Cerebellar cortex (tissue), 1 donor: ENCODE measurements at regions not wholly inside any gene's neighbourhood (a gene's known extent, or its start where the extent isn't known, plus 50 kb on each side); places are given as distances from the start of the nearest gene placed in this dataset.

Experiments
- DNase-seq: peaks from one replicate; pipeline ENCODE4 v3.0.0-alpha.2; 2015; ENCODE audit warnings: low spot score

DNA sequence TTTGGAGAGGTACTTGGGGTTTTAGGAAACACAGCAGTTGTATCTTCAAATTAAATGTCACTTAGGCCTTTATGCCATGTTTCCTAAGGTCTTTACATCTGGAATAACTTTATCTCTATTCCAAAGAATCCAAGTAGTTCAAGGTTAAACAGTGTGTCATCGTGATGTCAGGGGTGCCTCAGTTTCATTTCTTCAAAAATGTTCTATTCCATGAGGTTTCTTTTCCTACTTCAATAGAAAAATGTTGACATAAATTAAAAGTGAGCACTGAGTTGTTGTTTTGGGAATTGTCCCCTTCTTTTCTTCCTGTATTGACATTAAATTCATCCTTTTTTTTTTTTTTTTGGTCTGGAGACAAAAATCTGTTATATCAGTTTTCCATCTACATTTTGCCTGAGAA, 160.6 kb upstream of the C21orf91 start:
- no peak for DNase-seq

DNA sequence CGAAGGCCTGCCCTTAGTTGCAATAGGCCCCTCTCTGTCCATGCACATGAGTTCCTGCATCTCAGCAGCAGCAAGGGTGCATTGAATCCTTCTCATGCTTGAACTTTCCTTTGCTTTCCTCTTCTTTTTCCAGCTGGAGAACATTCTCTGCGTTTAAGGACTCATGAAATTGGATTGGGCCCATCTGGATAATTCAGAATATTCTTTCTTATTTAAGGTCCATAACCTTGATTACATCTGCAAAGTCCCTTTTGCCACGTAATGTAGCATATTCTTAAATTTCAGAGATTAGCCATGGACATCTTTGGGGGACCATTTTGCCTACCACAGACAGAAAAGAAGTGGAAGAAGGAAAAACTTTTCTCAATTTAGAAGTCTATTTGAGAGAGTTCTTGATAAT, 159.7 kb upstream of the C21orf91 start:
- no peak for DNase-seq

DNA sequence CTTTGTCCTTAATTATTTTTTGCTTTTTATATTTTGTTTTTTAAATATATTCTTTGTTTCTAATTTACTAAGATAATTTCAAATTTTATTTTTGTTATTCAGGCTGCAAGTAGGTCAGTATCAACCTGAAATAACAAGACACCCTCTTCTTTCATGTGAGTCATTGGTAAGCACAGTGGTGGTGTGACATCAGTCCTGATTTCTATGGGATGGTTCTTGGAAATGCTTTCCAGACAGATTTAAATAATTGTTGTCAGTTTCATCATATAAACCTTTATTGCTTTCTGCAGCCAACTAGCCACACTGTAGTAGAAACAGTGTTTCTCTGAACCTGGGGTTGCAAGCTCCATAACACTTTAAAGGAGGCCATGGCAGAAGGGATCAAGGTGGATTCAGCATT, 157.5 kb upstream of the C21orf91 start:
- no peak for DNase-seq

DNA sequence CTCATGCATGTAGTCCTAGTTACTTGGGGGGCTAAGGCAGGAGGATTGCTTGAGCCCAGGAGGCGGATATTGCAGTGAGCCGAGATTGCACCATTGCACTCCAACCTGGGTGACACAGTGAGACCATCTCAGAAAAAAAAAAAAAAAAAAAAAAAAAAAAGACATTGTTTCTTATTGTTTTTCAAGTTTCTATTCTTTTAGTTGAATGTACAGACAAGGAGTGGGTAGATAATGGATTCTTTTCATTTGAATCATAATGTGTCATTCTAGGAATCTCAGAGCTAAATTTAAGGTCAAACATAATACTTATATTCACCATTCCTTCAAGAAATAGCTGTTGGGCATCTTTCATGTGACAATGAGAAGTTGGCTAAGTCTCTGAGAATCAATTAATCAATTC, 157.0 kb upstream of the C21orf91 start:
- DNase-seq, result no peak

DNA sequence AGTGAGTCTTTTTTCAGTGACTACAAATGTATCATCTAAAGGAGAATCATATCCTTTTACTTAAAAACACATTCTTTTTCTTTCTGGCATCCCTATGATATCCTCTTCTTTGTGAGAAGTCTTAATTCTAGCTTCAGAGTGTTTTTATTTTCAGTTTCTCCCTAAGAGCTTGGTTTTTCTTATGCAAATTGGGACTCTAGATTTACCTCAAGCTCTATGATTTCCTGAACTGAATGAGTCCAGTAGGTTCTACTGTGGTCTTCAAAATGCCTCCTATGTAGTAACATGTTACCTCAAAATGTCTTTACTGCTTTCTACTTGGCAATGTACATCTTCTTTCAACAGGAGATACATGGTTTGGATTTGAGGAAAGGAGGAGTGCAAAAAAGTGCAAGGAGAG, 148.2 kb upstream of the C21orf91 start:
- DNase-seq, result no peak

DNA sequence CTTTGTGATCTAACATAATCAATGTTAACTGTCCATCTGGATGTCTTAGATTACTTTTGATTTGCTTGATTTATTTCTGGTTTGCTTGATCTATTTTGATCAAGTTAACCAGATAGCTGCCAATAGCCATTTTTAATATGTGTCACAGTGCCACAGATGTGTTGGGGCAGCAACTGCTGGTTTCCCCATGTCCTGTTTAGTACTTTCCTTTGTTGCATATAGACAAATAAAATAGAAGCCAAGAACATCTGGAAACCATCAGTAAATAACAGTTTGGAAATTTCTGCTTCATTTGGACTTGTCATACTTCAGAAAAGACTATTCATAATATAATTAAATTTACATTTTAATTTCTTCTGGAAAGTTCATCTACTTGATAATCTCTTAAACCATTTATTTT, 145.6 kb upstream of the C21orf91 start:
- no peak for DNase-seq

DNA sequence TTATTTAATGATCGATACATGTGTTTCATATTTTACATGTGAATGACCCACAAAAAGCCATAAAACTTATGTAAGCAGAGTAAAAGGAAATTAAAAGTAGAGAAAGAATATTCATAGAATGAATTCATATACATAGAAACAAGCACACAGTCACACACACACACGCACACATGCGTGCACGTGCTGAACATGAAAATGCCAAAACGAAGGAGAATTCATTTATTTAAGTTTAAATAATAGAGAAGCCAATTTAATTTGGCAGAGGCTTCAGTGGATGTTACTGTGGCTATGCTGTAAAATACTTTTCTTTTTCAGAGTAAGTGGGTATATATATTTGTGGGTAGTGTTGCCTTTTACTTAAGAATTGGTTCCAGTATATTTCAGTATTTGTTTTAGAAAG, 145.0 kb upstream of the C21orf91 start:
- no peak for DNase-seq

DNA sequence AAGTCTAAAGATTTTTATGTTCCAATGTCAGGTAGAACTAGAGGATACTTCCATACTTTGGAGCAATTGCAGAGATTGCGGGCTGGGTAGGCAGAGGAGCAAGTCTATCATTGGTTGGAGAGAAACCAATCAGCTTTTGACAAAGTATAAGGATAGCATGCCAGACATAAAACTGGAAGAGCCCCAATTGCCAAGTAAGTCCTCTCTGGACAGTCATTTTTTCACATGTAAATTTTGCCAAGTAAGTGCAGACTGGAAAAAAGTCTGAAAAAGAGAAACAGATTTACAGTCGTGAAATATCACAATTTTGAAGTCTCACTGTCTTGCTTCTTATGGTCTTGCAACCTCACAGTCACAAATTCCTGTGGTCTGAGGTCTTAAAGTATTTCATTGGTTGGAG, 131.4 kb upstream of the C21orf91 start:
- no peak for DNase-seq

DNA sequence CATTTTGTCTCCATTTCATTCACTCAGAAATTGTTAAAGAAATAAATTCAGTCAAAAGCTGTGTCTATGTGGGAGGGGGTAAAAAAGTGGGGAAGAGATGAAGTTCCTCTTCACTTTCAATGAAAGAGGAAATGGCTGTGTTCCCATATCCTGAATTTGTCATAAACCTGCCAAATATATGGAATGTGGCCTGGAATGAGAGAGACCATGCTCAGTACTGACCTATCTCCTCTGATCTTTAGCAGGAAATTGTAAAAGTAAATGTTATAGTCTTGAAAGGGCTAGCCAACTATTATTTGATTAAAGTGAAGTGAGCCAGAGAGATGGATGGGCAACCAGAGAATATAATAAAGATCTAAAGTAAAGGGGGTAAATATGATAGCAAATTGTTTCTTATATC, 130.3 kb upstream of the C21orf91 start:
- DNase-seq, result no peak

DNA sequence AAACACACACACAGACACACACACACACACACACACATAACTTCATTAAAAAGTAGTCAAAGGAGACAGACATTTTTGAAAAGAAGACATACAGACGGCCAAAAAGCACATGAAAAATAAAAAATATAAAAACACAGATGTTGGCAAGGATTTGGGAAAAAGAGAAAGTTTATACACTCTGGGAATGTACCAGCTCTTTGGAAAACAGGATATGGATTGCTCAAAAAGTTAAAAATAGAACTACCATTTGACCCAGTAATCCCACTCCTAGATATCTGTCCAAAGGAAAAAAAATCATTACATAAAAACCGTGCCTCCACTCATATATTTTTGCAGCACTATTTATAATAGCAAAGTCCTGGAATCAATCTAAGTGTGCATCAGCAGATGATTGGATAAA, 128.4 kb upstream of the C21orf91 start:
- DNase-seq, result no peak

DNA sequence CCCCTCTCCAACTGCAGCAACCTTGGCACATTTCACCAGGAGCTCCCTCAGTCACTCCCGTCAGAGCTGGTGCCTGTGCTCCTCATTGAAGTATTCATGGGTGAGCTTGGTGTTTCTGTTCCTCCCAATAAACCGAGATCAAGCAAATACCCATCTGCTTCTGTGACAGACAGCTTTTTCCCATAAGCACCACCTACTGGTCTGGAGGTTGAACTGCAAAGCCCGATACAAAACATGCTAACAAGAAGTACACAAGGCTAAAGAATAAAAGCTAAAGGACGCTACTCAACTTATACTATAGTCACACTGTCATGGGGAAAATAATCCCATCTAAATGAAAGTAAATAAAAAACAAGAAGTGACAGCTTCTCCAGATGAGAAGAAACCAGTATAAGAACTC, 111.9 kb upstream of the C21orf91 start:
- DNase-seq, result no peak

DNA sequence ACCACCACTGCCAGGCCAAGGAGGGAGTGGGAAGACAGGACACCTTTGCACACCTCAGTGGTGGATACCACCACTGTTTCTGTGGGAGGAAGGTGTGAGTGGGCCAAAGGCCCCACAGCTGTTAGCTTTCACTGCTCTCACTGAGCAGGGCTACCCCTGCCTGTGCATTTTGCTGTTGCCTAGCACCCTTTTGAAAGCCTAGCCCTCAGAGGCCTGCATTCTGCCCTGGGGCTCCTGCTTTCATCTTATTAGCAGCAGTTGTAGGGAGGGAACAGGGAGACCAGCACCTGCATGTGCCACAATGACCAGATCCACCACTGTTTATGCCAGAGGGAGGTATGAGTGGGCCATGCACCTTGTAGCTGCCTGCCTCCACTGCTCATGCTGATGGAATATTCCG, 110.9 kb upstream of the C21orf91 start:
- no peak for DNase-seq

DNA sequence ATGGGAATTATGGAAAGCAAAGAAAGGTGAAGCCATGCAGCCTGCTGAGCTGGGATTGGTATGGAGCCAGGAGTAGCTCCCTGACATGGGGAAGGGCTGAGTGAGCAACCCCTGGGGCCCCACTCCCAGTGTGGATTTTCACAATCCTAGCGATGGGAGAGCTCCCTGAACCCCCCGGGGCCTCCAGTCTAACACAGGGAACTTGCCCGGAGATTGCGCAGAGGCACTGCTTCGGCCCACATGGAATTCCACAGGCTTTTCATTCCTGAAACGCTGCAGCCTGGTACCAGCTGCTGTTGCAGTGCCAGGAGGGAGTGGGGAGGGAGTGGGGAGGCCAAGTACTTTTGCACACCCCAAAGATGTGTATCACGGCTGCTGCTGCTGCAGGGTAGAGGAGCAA, 110.4 kb upstream of the C21orf91 start:
- DNase-seq, result no peak

DNA sequence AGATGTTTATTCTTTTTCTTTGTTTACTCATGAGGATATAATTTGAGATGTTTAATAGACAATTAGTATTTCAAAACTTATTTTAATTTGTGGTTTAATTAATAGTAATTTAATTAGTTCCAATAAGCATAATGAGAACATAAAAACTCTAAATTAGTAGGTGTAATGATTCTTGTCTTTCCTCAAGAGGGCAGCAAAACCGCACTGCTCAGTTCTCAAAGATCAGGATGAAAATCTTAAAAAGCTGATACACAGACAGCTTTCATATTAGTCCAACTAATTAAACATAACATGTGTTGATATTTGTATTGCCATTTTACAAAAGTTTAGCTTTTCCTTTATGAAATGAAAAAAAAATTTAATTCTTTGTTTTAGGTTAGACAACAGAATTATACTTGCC, 106.7 kb upstream of the C21orf91 start:
- DNase-seq, result peak; percentile 25

DNA sequence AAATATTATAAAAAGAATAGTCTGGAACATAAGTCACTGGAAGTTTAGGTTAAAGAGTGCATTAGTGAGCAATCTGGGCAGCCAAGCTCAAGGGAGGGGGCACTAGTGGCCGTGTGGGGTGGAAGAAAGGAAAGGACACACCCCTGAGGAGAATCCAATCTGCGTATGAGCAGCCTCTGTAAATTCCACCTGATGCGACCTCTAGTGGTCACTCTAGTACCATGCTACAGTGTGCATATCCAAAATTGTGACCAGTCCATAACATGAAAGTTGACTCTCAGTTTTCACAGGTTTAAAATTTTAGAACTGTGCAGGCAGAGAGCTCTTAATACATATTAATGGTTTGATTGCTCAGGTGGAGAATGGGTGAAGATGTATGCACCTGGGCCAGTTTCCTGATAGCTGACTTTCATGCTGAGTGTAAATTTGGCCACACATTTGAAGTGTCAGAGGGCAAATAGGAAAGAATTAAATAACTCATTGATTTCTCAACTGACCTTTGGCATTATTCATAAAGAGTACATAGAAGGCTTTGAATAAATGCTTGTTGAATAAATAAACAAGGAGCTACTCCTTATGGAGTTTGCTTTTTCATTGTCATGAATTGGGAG, 105.9 kb upstream of the C21orf91 start:
- DNase-seq, result peak; percentile 53

DNA sequence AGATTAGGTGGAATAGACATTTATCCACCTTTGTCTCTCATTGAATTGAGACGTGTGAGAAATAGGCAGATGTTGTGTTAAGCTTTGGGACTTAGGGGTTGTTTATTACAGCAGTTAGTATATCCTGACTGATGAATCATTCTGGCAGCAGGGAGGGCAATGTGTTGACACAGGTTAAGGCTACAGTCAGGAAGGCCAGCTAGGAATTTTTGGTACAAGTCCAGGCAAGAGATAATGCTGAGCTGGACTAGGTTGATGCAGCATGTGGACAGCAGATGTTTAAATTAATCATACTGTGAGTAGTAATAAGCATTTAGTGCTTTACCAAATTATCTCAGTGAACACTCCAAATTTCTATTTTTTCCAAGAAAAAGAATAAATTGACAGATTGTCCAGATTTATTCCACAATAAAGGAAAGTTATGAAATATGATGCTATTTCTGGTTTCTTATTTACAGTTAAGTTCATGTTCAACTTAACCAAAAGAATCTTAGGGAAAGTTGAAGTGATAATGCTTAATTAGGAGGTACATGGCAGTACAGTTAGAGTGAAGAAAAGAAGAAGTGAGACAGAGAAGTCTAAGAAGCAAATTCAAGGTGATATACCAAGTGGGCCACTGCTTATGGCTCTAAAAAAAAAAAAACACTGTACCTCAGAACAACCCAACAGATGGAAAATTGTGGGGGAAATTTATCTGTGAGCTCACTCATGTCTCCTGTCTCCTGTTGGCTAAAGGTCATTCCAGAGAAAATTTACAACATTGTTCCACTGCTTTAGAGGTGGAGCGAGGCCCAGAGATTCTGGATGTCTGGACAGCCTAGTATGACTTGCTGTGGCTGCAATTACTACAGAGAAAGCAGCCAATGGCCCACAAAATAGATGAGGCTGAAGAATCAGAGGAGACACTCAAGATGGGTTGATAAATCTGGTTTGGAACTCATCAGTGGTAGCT, 102.7 kb upstream of the C21orf91 start:
- no peak for DNase-seq

DNA sequence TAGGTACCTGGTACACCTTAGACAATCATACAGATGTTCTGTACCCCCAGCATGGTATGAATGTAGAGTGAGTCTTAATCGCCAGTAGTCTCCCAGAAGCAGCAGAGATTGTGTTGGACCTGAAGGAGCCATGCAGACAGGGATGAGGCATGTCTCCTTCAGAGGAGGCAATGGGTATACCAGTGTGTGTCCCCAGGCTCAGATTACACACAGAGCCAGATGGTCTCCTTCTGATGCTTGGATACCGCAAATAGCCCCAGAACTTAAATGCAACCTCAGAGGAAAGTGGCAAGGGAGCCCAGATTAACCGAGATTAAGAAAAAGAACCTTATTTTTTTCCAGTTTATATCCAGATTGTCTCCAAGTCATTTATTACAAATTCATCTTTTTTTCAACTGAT, 96.8 kb upstream of the C21orf91 start:
- DNase-seq, result no peak

DNA sequence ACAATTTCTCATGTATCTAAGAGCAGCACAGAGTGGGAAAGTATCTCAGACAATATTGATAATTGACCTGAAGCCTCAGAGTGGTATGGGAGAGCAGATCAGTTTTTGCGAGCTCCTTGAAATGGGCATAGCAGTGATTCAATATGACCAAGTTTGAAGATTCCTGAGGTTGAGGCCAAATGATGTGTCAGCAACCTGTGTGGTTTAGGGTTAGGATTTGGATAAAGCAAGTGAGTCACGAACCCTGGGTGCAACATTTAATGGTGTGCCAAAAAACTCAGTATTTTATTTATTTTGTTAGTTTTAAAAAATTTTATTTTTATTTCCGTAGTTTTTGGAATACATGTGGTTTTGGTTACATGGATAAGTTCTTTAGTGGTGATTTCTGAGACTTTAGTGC, 92.5 kb upstream of the C21orf91 start:
- no peak for DNase-seq

DNA sequence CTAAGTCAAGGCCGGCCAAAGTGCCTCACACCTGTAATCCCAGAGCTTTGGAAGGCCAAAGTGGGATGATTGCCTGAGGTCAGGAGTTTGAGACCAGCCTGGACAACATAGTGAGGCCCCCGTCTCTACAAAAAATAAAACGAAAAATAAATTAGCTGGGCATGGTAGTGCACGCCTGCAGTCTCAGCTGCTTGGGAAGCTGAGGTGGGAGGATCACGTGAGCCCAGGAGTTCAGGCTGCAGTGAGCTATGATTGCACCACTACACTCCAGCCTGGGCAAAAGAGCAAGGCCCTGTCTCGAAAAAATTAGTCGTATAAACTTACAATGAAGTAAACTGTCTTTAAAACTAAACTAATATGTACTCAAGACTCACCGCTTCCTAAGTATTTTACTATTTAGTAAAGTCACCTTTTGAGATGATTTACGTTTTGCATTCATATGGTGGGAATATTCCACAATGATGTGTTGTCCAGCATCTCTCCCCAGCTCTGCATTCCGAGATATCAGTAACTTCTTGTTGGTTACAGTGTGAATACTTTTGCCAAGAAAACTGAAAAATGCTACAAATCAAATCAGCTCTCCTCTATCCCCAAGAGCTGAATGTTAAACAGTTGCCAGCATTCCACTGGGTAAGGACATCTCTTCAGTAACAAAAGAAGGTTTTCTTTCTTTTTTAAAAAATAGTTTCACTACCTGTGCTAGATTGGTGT, 84.9 kb upstream of the C21orf91 start:
- DNase-seq, result no peak

DNA sequence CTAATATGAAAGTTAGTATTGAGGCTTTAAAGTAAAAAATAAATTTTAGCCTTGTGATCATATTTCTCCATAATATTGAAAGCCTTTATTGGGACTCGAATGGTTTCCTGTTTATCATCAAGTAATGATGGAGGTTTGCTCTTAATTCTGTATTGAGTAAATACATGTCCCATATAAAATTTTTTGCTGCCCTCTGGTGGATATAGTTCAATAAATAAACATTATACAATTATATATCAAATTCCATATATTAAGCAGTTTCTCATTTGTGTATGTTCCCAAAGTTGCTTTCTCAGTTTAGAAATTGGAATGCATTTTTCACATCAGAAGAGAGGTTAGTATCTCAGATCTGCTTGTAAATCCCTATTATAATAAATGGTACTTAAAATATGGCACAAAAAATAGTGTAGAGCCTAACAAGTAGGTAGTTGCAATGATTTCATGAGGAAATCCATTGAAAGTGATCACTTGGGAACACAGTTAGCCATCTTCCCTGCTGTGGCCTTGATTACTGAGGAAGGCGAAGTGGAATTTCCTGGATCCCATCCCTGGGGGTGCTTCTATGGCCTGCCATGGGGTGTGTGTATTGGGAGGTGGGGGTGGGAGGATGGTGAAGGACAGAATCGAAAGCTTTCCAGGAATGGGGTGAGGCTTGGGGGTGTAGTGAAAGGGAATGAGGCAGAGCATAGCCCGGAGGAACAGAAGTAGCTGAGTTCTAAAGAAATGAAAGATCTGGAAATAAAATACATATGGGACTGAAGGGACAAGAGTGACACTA, 84.1 kb upstream of the C21orf91 start:
- DNase-seq, result no peak

DNA sequence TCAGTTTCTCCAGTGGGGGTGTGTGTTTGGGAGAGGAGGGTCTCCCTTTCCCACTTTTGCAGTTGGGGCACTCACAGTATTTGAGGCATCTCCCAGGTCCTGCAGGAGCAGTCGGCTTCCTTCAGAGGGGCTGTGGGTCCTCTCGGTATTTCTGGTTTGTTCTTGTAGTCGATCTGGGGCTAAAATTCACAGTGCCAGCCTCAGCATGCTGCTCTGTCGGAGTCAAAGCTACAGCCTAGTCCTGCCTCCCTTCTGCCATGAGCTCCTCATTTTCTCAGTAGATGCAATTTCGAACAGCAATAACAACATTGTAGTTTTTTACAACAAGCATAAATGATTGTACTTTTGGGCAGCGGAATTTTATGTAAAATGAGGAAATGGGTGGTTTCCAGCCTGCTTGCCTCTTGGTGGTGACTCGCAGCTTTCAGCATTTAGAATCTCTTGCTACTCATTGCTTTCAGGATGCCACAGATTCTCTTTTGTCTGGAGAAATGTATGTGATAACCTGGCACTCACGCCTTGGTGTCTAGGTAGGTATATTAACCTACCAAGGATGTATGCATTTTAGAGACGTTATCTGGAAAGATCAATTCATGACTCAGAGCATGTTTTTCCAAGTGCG, 82.4 kb upstream of the C21orf91 start:
- no peak for DNase-seq

DNA sequence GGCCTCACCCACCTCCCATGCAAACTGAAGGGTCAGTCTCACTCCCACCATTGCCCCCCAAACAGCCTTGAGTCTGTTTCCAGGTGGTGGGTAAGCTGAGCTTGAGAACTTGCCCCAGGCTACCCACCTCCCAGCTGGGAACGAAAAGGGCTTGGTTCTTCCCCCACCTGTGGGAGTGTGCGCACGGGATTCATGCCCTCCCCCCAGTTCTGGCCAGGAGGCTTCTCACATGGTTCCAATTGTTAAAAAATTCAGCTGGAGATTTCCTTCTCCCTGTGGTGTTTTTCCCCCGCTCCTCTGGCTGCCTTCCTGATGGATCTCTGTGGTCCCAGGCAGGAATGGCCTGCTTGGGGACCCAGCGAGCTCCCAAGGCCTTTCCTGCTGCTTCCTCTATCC, 81.8 kb upstream of the C21orf91 start:
- no peak for DNase-seq
